ENCODE measurements at regions not wholly inside any gene's neighbourhood (a gene's known extent, or its start where the extent isn't known, plus 50 kb on each side); places are given as distances from the start of the nearest gene placed in this dataset.

GRCh38 chr2:128420776-128421175 lies 102.1 kb upstream of the HS6ST1 start:
- no peak for TF ChIP-seq CTCF (IDR thresholded peaks at IDR 0.05)
- TF ChIP-seq POLR2A (IDR thresholded peaks at IDR 0.05), result no peak

All from ovary (tissue), 3 donors.